Keratinocyte (primary cell): ENCODE measurements at regions not wholly inside any gene's neighbourhood (a gene's known extent, or its start where the extent isn't known, plus 50 kb on each side); places are given as distances from the start of the nearest gene placed in this dataset.
A peak's percentile ranks its signal among the peaks of the same experiment; 100 is the strongest.

Experiments used
- DNase-seq: peaks from one replicate; pipeline ENCODE4 v3.0.0-alpha.2; 2011; ENCODE audit warnings: low read depth, missing footprints, low spot score
- FAIRE-seq: peaks from 2 replicates; lab custom pipeline; 2011; peaks lifted over from hg19 to GRCh38; lab: Jason Lieb, UNC
- H2AFZ ChIP-seq: 2 replicates; pipeline ENCODE4 v1.6.0; 2012; ENCODE audit warnings: low read length, control low read depth, inconsistent platforms; ENCODE audit not compliant: control insufficient read depth
- H3K27ac ChIP-seq: 2 replicates; pipeline ENCODE4 v1.5.1; 2011; ENCODE audit warnings: low read length; ENCODE audit not compliant: control insufficient read depth, insufficient read depth
- H3K27me3 ChIP-seq: 3 replicates; pipeline ENCODE4 v1.6.0; 2011; ENCODE audit warnings: low read length; ENCODE audit not compliant: control insufficient read depth, insufficient read depth; ENCODE audit errors: extremely low read depth
- H3K36me3 ChIP-seq, 2 experiments: 2 replicates in 1 of 2; 3 replicates in 1 of 2; pipeline ENCODE4 v1.5.1; 2011; ENCODE audit warnings: low read length in 2 of 2, mild to moderate bottlenecking in 1 of 2; ENCODE audit not compliant: control insufficient read depth in 2 of 2, insufficient read depth in 2 of 2; ENCODE audit errors: extremely low read depth in 1 of 2
- H3K4me1 ChIP-seq: 3 replicates; pipeline ENCODE4 v1.5.1; 2011; ENCODE audit warnings: low read length; ENCODE audit not compliant: control insufficient read depth, insufficient read depth; ENCODE audit errors: extremely low read depth
- H3K4me2 ChIP-seq: 3 replicates; pipeline ENCODE4 v1.6.0; 2011; ENCODE audit warnings: low read depth, low read length; ENCODE audit not compliant: control insufficient read depth, insufficient read depth; ENCODE audit errors: extremely low read depth
- H3K4me3 ChIP-seq, 3 experiments: fragments of 200-600 bp in 1 of 3; sonication (generic) in 1 of 3; 2 replicates in 2 of 3; 3 replicates in 1 of 3; pipeline ENCODE4 v1.5.1; 2011 to 2016; ENCODE audit warnings: low read length in 3 of 3, mild to moderate bottlenecking in 3 of 3, control low read depth in 2 of 3, inconsistent platforms in 1 of 3, low read depth in 1 of 3, mixed read lengths in 1 of 3, mixed run types in 1 of 3, moderate library complexity in 1 of 3; ENCODE audit not compliant: control insufficient read depth in 2 of 3, insufficient read depth in 2 of 3; ENCODE audit errors: extremely low read depth in 1 of 3
- H3K79me2 ChIP-seq: 2 replicates; pipeline ENCODE4 v1.6.0; 2012; ENCODE audit warnings: low read length; ENCODE audit not compliant: control insufficient read depth, insufficient read depth
- H3K9ac ChIP-seq: 3 replicates; pipeline ENCODE4 v1.6.0; 2011; ENCODE audit warnings: low read length; ENCODE audit not compliant: control insufficient read depth, insufficient read depth; ENCODE audit errors: extremely low read depth
- H3K9me1 ChIP-seq: 3 replicates; pipeline ENCODE4 v1.6.0; 2011; ENCODE audit warnings: low read length; ENCODE audit not compliant: control insufficient read depth, insufficient read depth; ENCODE audit errors: extremely low read depth
- H3K9me3 ChIP-seq: 2 replicates; pipeline ENCODE4 v1.5.1; 2012; ENCODE audit warnings: low read depth, low read length; ENCODE audit not compliant: control insufficient read depth
- H4K20me1 ChIP-seq: 3 replicates; pipeline ENCODE4 v1.6.0; 2011; ENCODE audit warnings: low read length; ENCODE audit not compliant: control insufficient read depth, insufficient read depth; ENCODE audit errors: extremely low read depth
- EZH2 ChIP-seq: IDR thresholded peaks from one replicate; pipeline ENCODE4 v1.6.1; 2012; ENCODE audit warnings: inconsistent platforms, mild to moderate bottlenecking, low read length, moderate library complexity
- dilution Hi-C: fragments of 300-500 bp; cut with MboI; formaldehyde crosslinking; loops from one replicate; pipeline ENCODE4 v1.7.0; 2020; ENCODE audit warnings: low sequenced_read_pairs; ENCODE audit not compliant: extremely low pct_ligation_motif_present
- TF ChIP-seq, protein P1 (sequence below), 3 experiments: IDR thresholded peaks in 1 of 3; conservative IDR thresholded peaks in 1 of 3; optimal IDR thresholded peaks in 1 of 3; 2 replicates in 2 of 3; 3 replicates in 1 of 3; pipeline versions ENCODE3 to v1.5.1; 2011; ENCODE audit warnings: low read length in 3 of 3, mild to moderate bottlenecking in 3 of 3, moderate library complexity in 2 of 3, control low read depth in 1 of 3, inconsistent platforms in 1 of 3; ENCODE audit not compliant: insufficient read depth in 2 of 3; ENCODE audit errors: extremely low read depth in 1 of 3

GRCh38 chr4:157978680-157979361 lies 194.0 kb downstream of the GASK1B start:
- H3K27ac ChIP-seq, result no peak overlapping the region
- no peaks in the 10 kb centered on the region for H3K79me2 ChIP-seq
- H3K4me1 ChIP-seq, result no peaks in the 10 kb centered on the region
- no peaks in the 10 kb centered on the region for H3K27me3 ChIP-seq
- H3K4me3 ChIP-seq, result no peak overlapping the region
- H3K9me3 ChIP-seq, result no peaks in the 10 kb centered on the region
- peak; percentile 23 for DNase-seq
- H2AFZ ChIP-seq, result peak overlapping the region; percentile 44
- H3K4me2 ChIP-seq, result peak overlapping the region; percentile 65
- FAIRE-seq, result peak; percentile 85
- dilution Hi-C loops, result no loop called here
- no peaks in the 10 kb centered on the region for H3K36me3 ChIP-seq
- no peaks in the 10 kb centered on the region for H4K20me1 ChIP-seq
- H3K9me1 ChIP-seq, result no peaks in the 10 kb centered on the region
- TF ChIP-seq EZH2, result no peak
- TF ChIP-seq, protein P1, sequence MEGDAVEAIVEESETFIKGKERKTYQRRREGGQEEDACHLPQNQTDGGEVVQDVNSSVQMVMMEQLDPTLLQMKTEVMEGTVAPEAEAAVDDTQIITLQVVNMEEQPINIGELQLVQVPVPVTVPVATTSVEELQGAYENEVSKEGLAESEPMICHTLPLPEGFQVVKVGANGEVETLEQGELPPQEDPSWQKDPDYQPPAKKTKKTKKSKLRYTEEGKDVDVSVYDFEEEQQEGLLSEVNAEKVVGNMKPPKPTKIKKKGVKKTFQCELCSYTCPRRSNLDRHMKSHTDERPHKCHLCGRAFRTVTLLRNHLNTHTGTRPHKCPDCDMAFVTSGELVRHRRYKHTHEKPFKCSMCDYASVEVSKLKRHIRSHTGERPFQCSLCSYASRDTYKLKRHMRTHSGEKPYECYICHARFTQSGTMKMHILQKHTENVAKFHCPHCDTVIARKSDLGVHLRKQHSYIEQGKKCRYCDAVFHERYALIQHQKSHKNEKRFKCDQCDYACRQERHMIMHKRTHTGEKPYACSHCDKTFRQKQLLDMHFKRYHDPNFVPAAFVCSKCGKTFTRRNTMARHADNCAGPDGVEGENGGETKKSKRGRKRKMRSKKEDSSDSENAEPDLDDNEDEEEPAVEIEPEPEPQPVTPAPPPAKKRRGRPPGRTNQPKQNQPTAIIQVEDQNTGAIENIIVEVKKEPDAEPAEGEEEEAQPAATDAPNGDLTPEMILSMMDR (optimal IDR thresholded peaks at IDR 0.05 in 1 of 3, IDR thresholded peaks at IDR 0.05 in 1 of 3, conservative IDR thresholded peaks at IDR 0.05 in 1 of 3; ENCODE audit: extremely low read depth in 1 of 3, insufficient read depth in 2 of 3, low read length in 3 of 3), result peak; percentile 57 to 81 (median 76)
- H3K9ac ChIP-seq, result no peak overlapping the region

DNA sequence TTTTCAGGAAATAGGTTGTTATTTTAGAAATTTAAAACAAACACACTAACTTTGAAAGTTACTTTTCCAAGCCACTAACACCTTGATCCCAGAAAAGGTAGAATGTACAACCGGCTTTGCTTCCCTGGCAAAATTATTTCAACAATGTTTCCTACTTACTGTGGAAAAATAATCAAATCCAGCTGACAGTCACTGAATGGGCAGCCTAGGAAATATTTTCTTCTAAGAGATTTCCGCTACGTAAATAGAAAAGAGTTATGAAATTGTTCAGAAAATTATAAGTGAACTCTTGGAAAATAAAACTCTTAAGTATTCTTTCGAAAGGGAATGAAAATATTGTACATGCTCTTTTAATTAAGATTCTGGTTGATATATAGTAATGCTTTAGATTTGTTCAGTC lies 195.7 kb downstream of the GASK1B start:
- Histone ChIP-seq H3K9ac (no peak overlapping the region), H3K27me3 (no peaks in the 10 kb centered on the region), H3K79me2 (no peaks in the 10 kb centered on the region), H3K4me1 (no peaks in the 10 kb centered on the region), H3K36me3 (no peaks in the 10 kb centered on the region), H3K9me1 (no peaks in the 10 kb centered on the region), H3K27ac (no peak overlapping the region), H4K20me1 (no peaks in the 10 kb centered on the region), H3K4me3 (no peak overlapping the region), H3K9me3 (no peaks in the 10 kb centered on the region), H3K4me2 (no peak overlapping the region), H2AFZ (no peak overlapping the region)
- dilution Hi-C loops, result no loop called here
- DNase-seq (no peak), FAIRE-seq (no peak)
- TF ChIP-seq EZH2, result no peak
- TF ChIP-seq, protein P1 (optimal IDR thresholded peaks at IDR 0.05 in 1 of 3, IDR thresholded peaks at IDR 0.05 in 1 of 3, conservative IDR thresholded peaks at IDR 0.05 in 1 of 3; ENCODE audit: extremely low read depth in 1 of 3, insufficient read depth in 2 of 3, low read length in 3 of 3), result no peak
